Glutamatergic neuron (in vitro differentiated cells): ENCODE measurements at regions not wholly inside any gene's neighbourhood (a gene's known extent, or its start where the extent isn't known, plus 50 kb on each side); places are given as distances from the start of the nearest gene placed in this dataset.
"Not testable (repeated sequence)": the region's sequence is repeated elsewhere in the genome, so short reads cannot be mapped to it uniquely, and the experiment has no call there.

Experiments
- DNase-seq: peaks from one replicate; pipeline ENCODE4 v3.0.0; 2022
- H3K27ac Mint-ChIP-seq: one replicate; pipeline ENCODE4 v1.8.0; 2020; ENCODE audit warnings: mild to moderate bottlenecking, mixed read lengths, inconsistent platforms; ENCODE audit not compliant: unreplicated experiment
- H3K27me3 Mint-ChIP-seq: one replicate; pipeline ENCODE4 v1.8.0; 2020; ENCODE audit warnings: mild to moderate bottlenecking, moderate library complexity, mixed read lengths, inconsistent platforms; ENCODE audit not compliant: unreplicated experiment
- H3K36me3 Mint-ChIP-seq: one replicate; pipeline ENCODE4 v1.8.0; 2020; ENCODE audit warnings: mild to moderate bottlenecking, mixed read lengths, inconsistent platforms; ENCODE audit not compliant: unreplicated experiment
- H3K4me1 Mint-ChIP-seq: one replicate; pipeline ENCODE4 v1.8.0; 2020; ENCODE audit warnings: mild to moderate bottlenecking, low read depth, mixed read lengths, inconsistent platforms; ENCODE audit not compliant: unreplicated experiment
- H3K4me3 Mint-ChIP-seq: one replicate; pipeline ENCODE4 v1.8.0; 2020; ENCODE audit warnings: mild to moderate bottlenecking, mixed read lengths, inconsistent platforms; ENCODE audit not compliant: unreplicated experiment
- H3K9me3 Mint-ChIP-seq: one replicate; pipeline ENCODE4 v1.8.0; 2020; ENCODE audit warnings: mild to moderate bottlenecking, moderate library complexity, mixed read lengths, inconsistent platforms; ENCODE audit not compliant: unreplicated experiment
- TF ChIP-seq, protein P1 (sequence below): fragments of 200-600 bp; sonication (generic); IDR thresholded peaks from one replicate; pipeline ENCODE4 v1.5.0; 2021; ENCODE audit not compliant: partially characterized antibody, unreplicated experiment

DNA sequence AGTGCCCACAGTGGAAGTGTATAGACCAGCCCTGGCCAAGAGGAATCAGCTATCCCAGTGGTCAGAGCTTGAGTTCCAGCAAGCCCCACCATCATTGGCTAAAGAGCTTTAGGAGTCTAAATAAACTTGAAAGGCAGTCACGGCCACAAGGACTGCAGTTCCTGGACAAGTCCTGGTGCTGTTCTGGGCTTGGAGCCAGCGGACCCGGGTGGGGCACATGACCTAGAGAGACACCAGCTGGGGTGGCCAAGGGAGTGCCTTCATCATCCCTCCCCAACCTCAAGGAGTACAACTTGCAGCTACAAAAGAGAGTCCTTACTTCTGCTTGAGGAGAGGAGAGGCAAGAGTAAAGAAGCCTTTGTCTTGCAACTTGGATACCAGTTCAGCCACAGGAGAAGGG, 439.8 kb upstream of the TMEFF2 start:
- Mint-ChIP-seq H3K4me3 (no peak overlapping the region), H3K27me3 (no peaks in the 10 kb centered on the region), H3K36me3 (no peaks in the 10 kb centered on the region), H3K27ac (no peak overlapping the region), H3K4me1 (no peaks in the 10 kb centered on the region), H3K9me3 (no peaks in the 10 kb centered on the region)
- no peak for DNase-seq
- TF ChIP-seq, protein P1, sequence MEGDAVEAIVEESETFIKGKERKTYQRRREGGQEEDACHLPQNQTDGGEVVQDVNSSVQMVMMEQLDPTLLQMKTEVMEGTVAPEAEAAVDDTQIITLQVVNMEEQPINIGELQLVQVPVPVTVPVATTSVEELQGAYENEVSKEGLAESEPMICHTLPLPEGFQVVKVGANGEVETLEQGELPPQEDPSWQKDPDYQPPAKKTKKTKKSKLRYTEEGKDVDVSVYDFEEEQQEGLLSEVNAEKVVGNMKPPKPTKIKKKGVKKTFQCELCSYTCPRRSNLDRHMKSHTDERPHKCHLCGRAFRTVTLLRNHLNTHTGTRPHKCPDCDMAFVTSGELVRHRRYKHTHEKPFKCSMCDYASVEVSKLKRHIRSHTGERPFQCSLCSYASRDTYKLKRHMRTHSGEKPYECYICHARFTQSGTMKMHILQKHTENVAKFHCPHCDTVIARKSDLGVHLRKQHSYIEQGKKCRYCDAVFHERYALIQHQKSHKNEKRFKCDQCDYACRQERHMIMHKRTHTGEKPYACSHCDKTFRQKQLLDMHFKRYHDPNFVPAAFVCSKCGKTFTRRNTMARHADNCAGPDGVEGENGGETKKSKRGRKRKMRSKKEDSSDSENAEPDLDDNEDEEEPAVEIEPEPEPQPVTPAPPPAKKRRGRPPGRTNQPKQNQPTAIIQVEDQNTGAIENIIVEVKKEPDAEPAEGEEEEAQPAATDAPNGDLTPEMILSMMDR: no peak

- H3K4me3 Mint-ChIP-seq: no peak overlapping the region
- TF ChIP-seq, protein P1: no peak
- no peak overlapping the region for H3K27ac Mint-ChIP-seq
- H3K36me3 Mint-ChIP-seq: no peaks in the 10 kb centered on the region
- no peak for DNase-seq
- no peaks in the 10 kb centered on the region for H3K9me3 Mint-ChIP-seq
- H3K27me3 Mint-ChIP-seq: no peaks in the 10 kb centered on the region
- H3K4me1 Mint-ChIP-seq: peaks cover 5% of the 10 kb centered on the region
Measured at GRCh38 chr2:192628017-192628416, 433.3 kb upstream of the TMEFF2 start.

GRCh38 chr2:192615105-192615504, 420.4 kb upstream of the TMEFF2 start:
- Mint-ChIP-seq H3K4me3 (no peak overlapping the region), H3K4me1 (peaks cover 11% of the 10 kb centered on the region), H3K9me3 (no peaks in the 10 kb centered on the region), H3K36me3 (no peaks in the 10 kb centered on the region), H3K27ac (no peak overlapping the region), H3K27me3 (no peaks in the 10 kb centered on the region)
- TF ChIP-seq, protein P1: no peak
- no peak for DNase-seq

DNA sequence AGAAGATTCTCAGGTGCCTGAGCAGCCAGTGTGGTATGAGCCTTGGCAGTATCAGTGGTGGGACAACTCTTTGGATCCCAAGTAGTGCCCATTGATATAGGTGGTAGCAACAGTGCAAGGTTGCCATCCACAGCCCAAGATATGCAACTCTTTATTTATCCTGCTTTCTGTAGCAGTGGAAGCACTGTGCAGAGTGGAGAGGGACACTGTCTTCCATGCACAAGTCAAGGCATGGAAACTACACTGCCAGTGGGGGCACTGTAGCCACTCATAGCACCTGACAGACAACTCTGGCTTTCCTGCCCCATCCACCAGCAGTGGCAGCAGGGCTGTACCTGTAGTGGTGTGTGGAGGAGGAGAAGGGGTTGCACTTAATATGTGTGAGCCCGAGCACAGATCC, 409.6 kb upstream of the TMEFF2 start:
- no peak for DNase-seq
- TF ChIP-seq, protein P1: no peak
- H3K36me3 Mint-ChIP-seq: no peaks in the 10 kb centered on the region
- H3K27ac Mint-ChIP-seq: no peak overlapping the region
- H3K27me3 Mint-ChIP-seq: no peaks in the 10 kb centered on the region
- H3K9me3 Mint-ChIP-seq: peaks cover 1% of the 10 kb centered on the region
- H3K4me3 Mint-ChIP-seq: no peak overlapping the region
- H3K4me1 Mint-ChIP-seq: no peaks in the 10 kb centered on the region

DNA sequence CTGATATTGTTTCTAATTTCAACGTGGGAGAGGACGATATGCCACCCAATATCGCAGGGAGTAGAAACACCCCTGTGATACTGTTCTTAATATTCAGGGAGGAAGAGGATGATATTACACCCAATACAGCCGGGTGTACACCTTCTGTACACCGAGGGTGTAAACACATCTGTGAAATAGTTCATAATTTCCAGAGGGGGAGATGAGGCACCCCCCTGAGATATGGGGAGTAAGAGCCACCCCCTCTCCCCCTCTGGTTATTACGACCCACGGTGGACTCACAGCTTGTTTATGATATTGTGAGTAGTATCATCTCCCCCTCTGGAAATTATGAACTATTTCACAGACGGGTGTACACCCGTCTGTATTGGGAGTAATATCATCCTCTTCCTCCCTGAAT, 403.9 kb upstream of the TMEFF2 start:
- not testable (repeated sequence) for H3K4me3 Mint-ChIP-seq, H3K36me3 Mint-ChIP-seq, H3K27ac Mint-ChIP-seq

DNA sequence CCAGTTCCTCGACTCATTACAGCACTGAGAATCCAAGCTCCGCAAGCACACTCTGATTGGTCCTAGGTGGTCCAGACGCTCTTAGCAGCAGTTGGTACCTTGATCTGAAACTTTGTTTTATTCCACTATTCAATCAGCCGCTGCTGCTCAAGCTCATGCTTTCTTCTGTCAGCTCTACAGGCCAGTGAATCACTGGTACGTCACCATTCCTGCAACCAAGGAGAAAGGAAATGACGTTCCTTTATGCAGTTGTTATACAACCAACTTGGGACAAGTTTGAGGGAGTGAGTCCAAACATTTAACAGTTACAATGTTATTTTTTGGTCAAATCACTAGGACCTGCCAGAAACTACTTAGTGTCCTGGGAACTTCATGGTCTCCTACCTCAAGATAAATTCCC, 398.8 kb upstream of the TMEFF2 start:
- H3K4me1 Mint-ChIP-seq: no peaks in the 10 kb centered on the region
- DNase-seq: no peak
- peaks cover 2% of the 10 kb centered on the region for H3K9me3 Mint-ChIP-seq
- no peak overlapping the region for H3K27ac Mint-ChIP-seq
- H3K36me3 Mint-ChIP-seq: no peaks in the 10 kb centered on the region
- TF ChIP-seq, protein P1: no peak
- H3K4me3 Mint-ChIP-seq: no peak overlapping the region
- H3K27me3 Mint-ChIP-seq: no peaks in the 10 kb centered on the region

More for the DNA sequence above, 403.9 kb upstream of the TMEFF2 start:
- DNase-seq, H3K9me3 Mint-ChIP-seq, H3K4me1 Mint-ChIP-seq, H3K27me3 Mint-ChIP-seq: not testable (repeated sequence)
